B cell (primary cell): ENCODE measurements at regions not wholly inside any gene's neighbourhood (a gene's known extent, or its start where the extent isn't known, plus 50 kb on each side); places are given as distances from the start of the nearest gene placed in this dataset.

Experiments used
- EZH2 ChIP-seq: IDR thresholded peaks from 2 replicates; pipeline ENCODE4 v1.6.1; 2012; ENCODE audit warnings: borderline replicate concordance, low read depth, mild to moderate bottlenecking, moderate library complexity, low read length; ENCODE audit not compliant: insufficient read depth, poor library complexity, severe bottlenecking
- TF ChIP-seq, protein P1 (sequence below): fragments of 200-600 bp; IDR thresholded peaks from one replicate; pipeline ENCODE4 v1.8.0; 2022; ENCODE audit warnings: antibody characterized with exemption, mild to moderate bottlenecking

DNA sequence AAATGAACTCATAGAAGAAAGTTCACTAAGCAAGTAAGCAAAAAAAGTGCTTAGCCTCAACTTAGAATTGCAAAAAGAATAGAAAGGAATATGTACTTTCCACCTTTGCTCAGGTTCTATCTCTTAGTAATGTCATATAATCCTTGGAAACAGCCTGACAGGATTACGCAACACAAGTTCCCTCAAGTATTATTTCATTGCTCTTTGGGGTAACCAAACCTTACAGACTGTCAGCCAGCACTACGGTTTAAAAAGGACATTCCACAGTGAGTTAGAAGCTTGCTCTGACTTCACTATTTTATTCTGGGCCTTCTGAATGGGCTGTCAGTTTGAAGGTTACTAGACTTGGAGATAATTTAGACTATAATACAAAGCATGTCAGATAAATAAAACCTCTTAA, 264.0 kb downstream of the ATXN7L3B start:
- TF ChIP-seq, protein P1, sequence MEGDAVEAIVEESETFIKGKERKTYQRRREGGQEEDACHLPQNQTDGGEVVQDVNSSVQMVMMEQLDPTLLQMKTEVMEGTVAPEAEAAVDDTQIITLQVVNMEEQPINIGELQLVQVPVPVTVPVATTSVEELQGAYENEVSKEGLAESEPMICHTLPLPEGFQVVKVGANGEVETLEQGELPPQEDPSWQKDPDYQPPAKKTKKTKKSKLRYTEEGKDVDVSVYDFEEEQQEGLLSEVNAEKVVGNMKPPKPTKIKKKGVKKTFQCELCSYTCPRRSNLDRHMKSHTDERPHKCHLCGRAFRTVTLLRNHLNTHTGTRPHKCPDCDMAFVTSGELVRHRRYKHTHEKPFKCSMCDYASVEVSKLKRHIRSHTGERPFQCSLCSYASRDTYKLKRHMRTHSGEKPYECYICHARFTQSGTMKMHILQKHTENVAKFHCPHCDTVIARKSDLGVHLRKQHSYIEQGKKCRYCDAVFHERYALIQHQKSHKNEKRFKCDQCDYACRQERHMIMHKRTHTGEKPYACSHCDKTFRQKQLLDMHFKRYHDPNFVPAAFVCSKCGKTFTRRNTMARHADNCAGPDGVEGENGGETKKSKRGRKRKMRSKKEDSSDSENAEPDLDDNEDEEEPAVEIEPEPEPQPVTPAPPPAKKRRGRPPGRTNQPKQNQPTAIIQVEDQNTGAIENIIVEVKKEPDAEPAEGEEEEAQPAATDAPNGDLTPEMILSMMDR, result no peak
- TF ChIP-seq EZH2, result no peak
